ENCODE measurements at regions not wholly inside any gene's neighbourhood (a gene's known extent, or its start where the extent isn't known, plus 50 kb on each side); places are given as distances from the start of the nearest gene placed in this dataset.

GRCh38 chr4:122512430-122512829, 55.9 kb upstream of the IL2 start:
- DNase-seq: no peak
- no peaks in the 10 kb centered on the region for H3K36me3 Mint-ChIP-seq
- H3K4me3 Mint-ChIP-seq: no peak overlapping the region
- peaks cover 0 to 5% (median 0%) of the 10 kb centered on the region in 4 donors for H3K4me1 Mint-ChIP-seq
- Histone ChIP-seq H3K27me3 (ENCODE audit: control insufficient read depth, insufficient read depth, low read length) (peaks cover 1% of the 10 kb centered on the region), H3K27ac (ENCODE audit: insufficient read depth, low read length, poor library complexity, severe bottlenecking) (no peak overlapping the region), H3K4me1 (ENCODE audit: control insufficient read depth, insufficient read depth, low read length, poor library complexity, severe bottlenecking) (no peaks in the 10 kb centered on the region), H3K4me3 (ENCODE audit: low read depth, low read length) (no peak overlapping the region), H3K9me3 (ENCODE audit: control insufficient read depth in 2 of 2, low read length in 2 of 2) (no peaks in the 10 kb centered on the region), H3K36me3 (ENCODE audit: control insufficient read depth, insufficient read depth, low read length) (no peaks in the 10 kb centered on the region)
- no peak overlapping the region for H3K27ac Mint-ChIP-seq
- H3K27me3 Mint-ChIP-seq: peaks cover 7% of the 10 kb centered on the region
- H3K9me3 Mint-ChIP-seq: peaks cover 0 to 6% (median 0%) of the 10 kb centered on the region in 7 donors
- no peak for ATAC-seq (ENCODE audit: low read depth in 2 of 2)

- Histone ChIP-seq H3K4me1 (ENCODE audit: control insufficient read depth, insufficient read depth, low read length, poor library complexity, severe bottlenecking) (no peaks in the 10 kb centered on the region), H3K27me3 (ENCODE audit: control insufficient read depth, insufficient read depth, low read length) (peaks cover 1% of the 10 kb centered on the region), H3K36me3 (ENCODE audit: control insufficient read depth, insufficient read depth, low read length) (no peaks in the 10 kb centered on the region), H3K27ac (ENCODE audit: insufficient read depth, low read length, poor library complexity, severe bottlenecking) (no peak overlapping the region), H3K9me3 (ENCODE audit: control insufficient read depth in 2 of 2, low read length in 2 of 2) (no peaks in the 10 kb centered on the region), H3K4me3 (ENCODE audit: low read depth, low read length) (no peak overlapping the region)
- Mint-ChIP-seq H3K36me3 (no peaks in the 10 kb centered on the region), H3K27me3 (no peaks in the 10 kb centered on the region), H3K4me1 (peaks cover 0 to 5% (median 0%) of the 10 kb centered on the region in 4 donors), H3K4me3 (no peak overlapping the region), H3K27ac (no peak overlapping the region), H3K9me3 (peaks cover 0 to 6% (median 0%) of the 10 kb centered on the region in 7 donors)
- no peak for ATAC-seq (ENCODE audit: low read depth in 2 of 2)
- DNase-seq: no peak
Measured at GRCh38 chr4:122508083-122508482, 51.6 kb upstream of the IL2 start.

Data from CD4-positive, CD25-positive, alpha-beta regulatory T cell (primary cell).